A549 (cell line): ENCODE measurements at regions not wholly inside any gene's neighbourhood (a gene's known extent, or its start where the extent isn't known, plus 50 kb on each side); places are given as distances from the start of the nearest gene placed in this dataset.
A peak's percentile ranks its signal among the peaks of the same experiment; 100 is the strongest.

ENCODE experiments used
- ATAC-seq, 2 experiments: fragments of 200-7000 bp in 1 of 2; fragments of >200 bp in 1 of 2; cut with Nextera tagmentation in 1 of 2; cut with Tn5 transposase in 1 of 2; 3 replicates each; pipeline versions ENCODE4 v1.8.0 to v1.9.1; 2018 to 2020; ENCODE audit warnings: mild to moderate bottlenecking in 1 of 2, moderate library complexity in 1 of 2
- CTCF ChIA-PET: fragments of 300-600 bp; sonication (Branson Sonifier 250); formaldehyde crosslinking; extraction: SDS; loops from one replicate; lab custom pipeline; 2021; ENCODE audit warnings: antibody characterized with exemption, inconsistent platforms; lab: Yijun Ruan, JAX
- POLR2A ChIA-PET: fragments of 350-600 bp; formaldehyde crosslinking; extraction: SDS; loops from one replicate; lab custom pipeline; 2021; ENCODE audit warnings: antibody characterized with exemption, inconsistent platforms; lab: Yijun Ruan, JAX
- DNase-seq, 2 experiments: peaks; one replicate each; pipeline versions ENCODE4 v3.0.0 to v3.0.0-alpha.2; 2011 to 2016; ENCODE audit warnings: low read depth in 1 of 2, low spot score in 1 of 2
- FAIRE-seq: peaks from 2 replicates; lab custom pipeline; 2011; peaks lifted over from hg19 to GRCh38; lab: Jason Lieb, UNC
- H3K27ac ChIP-seq, 2 experiments: fragments of >200 bp; sonication (Bioruptor Twin); formaldehyde crosslinking; 3 replicates each; pipeline ENCODE4 v1.5.1; 2016 to 2017
- H3K4me1 ChIP-seq: fragments of >200 bp; sonication (Bioruptor Twin); formaldehyde crosslinking; 3 replicates; pipeline ENCODE4 v1.6.1; 2016
- H3K4me2 ChIP-seq: fragments of >200 bp; sonication (Bioruptor Twin); formaldehyde crosslinking; 3 replicates; pipeline ENCODE4 v1.6.1; 2016
- H3K4me3 ChIP-seq: fragments of >200 bp; sonication (Bioruptor Twin); formaldehyde crosslinking; 3 replicates; pipeline ENCODE4 v1.5.1; 2016
- H3K9me3 ChIP-seq: fragments of >200 bp; sonication (Bioruptor Twin); formaldehyde crosslinking; 3 replicates; pipeline ENCODE4 v1.6.1; 2016
- BCL3 ChIP-seq: fragments of >200 bp; sonication (Bioruptor Twin); formaldehyde crosslinking; IDR thresholded peaks from 3 replicates; pipeline ENCODE4 v1.6.1; 2016
- CBX2 ChIP-seq: fragments of 200-600 bp; sonication (generic); IDR thresholded peaks from 2 replicates; pipeline ENCODE4 v1.6.1; 2016; ENCODE audit warnings: low read depth, mild to moderate bottlenecking, borderline replicate concordance
- CHD2 ChIP-seq: fragments of 150-350 bp; IDR thresholded peaks from 2 replicates; pipeline ENCODE4 v1.6.1; 2014; ENCODE audit warnings: low read length; ENCODE audit not compliant: partially characterized antibody
- EP300 ChIP-seq, 2 experiments: fragments of >200 bp; sonication (Bioruptor Twin); formaldehyde crosslinking; IDR thresholded peaks; 2 replicates in 1 of 2; 3 replicates in 1 of 2; pipeline ENCODE4 v1.6.1; 2016 to 2017
- FOSB ChIP-seq: fragments of 250-450 bp; sonication (Bioruptor Pico); IDR thresholded peaks from 2 replicates; pipeline ENCODE4 v1.5.0; 2020; ENCODE audit warnings: mild to moderate bottlenecking, moderate library complexity
- FOSL2 ChIP-seq, 2 experiments: fragments of 450-650 bp in 1 of 2; fragments of >200 bp in 1 of 2; sonication (Bioruptor Twin) in 1 of 2; formaldehyde crosslinking; IDR thresholded peaks; 2 replicates each; pipeline versions ENCODE4 v1.5.0 to v1.6.1; 2016 to 2020; ENCODE audit warnings: mild to moderate bottlenecking in 1 of 2, moderate library complexity in 1 of 2
- JUNB ChIP-seq: fragments of >200 bp; sonication (Bioruptor Twin); formaldehyde crosslinking; IDR thresholded peaks from 2 replicates; pipeline ENCODE4 v1.6.1; 2016
- KDM1A ChIP-seq: fragments of 200-600 bp; sonication (generic); IDR thresholded peaks from 2 replicates; pipeline ENCODE4 v1.6.1; 2016; ENCODE audit warnings: low read depth, mild to moderate bottlenecking
- MAX ChIP-seq: IDR thresholded peaks from 2 replicates; pipeline ENCODE4 v1.6.1; 2012
- MYC ChIP-seq: IDR thresholded peaks from 2 replicates; pipeline ENCODE4 v1.6.1; 2012; ENCODE audit warnings: mild to moderate bottlenecking, inconsistent platforms, low read length, improper control_type of control experiment, borderline replicate concordance
- POLR2AphosphoS2 ChIP-seq: conservative IDR thresholded peaks from 2 replicates; pipeline ENCODE4 v1.6.1; 2012; ENCODE audit warnings: low read length, improper control_type of control experiment, inconsistent platforms
- RARB ChIP-seq: fragments of 250-450 bp; sonication (Bioruptor Pico); IDR thresholded peaks from 2 replicates; pipeline ENCODE4 v1.8.0; 2021; ENCODE audit warnings: mild to moderate bottlenecking, moderate library complexity
- RNF2 ChIP-seq: fragments of 200-600 bp; sonication (generic); IDR thresholded peaks from 2 replicates; pipeline ENCODE4 v1.6.1; 2016; ENCODE audit warnings: low read depth, mild to moderate bottlenecking, antibody characterized with exemption, moderate library complexity, borderline replicate concordance
- SREBF2 ChIP-seq: fragments of 450-650 bp; IDR thresholded peaks from 2 replicates; pipeline ENCODE4 v1.6.1; 2014; ENCODE audit warnings: mild to moderate bottlenecking, moderate library complexity
- TFCP2L1 ChIP-seq: fragments of 250-450 bp; sonication (Bioruptor Pico); IDR thresholded peaks from 2 replicates; pipeline ENCODE4 v1.5.0; 2021; ENCODE audit warnings: mild to moderate bottlenecking
- TP53 ChIP-seq: fragments of 250-450 bp; sonication (Bioruptor Pico); IDR thresholded peaks from 2 replicates; pipeline ENCODE4 v1.5.0; 2021; ENCODE audit warnings: mild to moderate bottlenecking, moderate library complexity
- WGBS: methylation state at CpG from one replicate; pipeline ENCODE4 v1.1.6; 2017; ENCODE audit errors: missing lambda C conversion rate; 5-methylcytosine and 5-hydroxymethylcytosine counted together
- TF ChIP-seq, protein P1 (sequence below): fragments of >200 bp; sonication (Bioruptor Twin); formaldehyde crosslinking; IDR thresholded peaks from 3 replicates; pipeline ENCODE4 v1.5.1; 2016
- TF ChIP-seq, protein P2 (sequence below): fragments of 450-650 bp; IDR thresholded peaks from 2 replicates; pipeline ENCODE4 v1.6.1; 2014; ENCODE audit warnings: antibody characterized with exemption

DNA sequence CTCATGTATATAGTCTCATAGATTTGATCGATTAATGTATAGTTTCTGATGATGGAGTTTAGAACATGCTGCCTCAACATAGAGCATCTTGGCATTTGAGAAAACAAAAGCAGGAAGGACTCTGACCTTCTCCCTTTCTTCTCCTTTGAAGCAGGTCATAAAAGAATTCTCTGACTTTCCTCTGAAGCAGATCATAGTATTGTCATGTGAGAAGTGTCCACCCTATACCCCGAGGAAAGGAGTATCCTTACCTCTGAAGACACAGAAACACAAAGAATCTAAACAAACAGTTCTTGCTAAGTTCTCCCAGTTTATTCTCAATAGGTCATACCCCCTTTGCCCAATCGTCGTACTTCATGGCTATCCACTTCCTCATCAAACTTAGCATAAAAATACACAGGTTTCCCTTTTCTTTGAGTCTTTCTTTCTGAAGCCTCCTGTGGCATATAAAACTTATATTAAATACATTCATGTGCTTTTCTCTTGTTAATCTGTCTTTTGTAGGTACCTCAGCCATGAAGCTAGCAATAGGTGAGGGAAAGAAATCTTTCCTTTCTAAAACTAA, 194.9 kb downstream of the REEP3 start:
- ChIA-PET POLR2A (interaction anchor here (1.1 kb wide), 1 partner anchor 85 kb away, joined by 3 read pairs; no protein-coding TSS in a partner anchor), CTCF (interaction anchor here (1.0 to 9.7 kb wide), 6 partner anchors 13 to 549 kb away, joined by 3 to 153 read pairs (median 20); no protein-coding TSS in a partner anchor)
- ATAC-seq (no peak), DNase-seq (no peak), FAIRE-seq (no peak)
- 57% methylated on average over 4 of the region's 4 CpGs for WGBS
- H3K4me2 ChIP-seq = no peak overlapping the region
- no peak overlapping the region for H3K4me3 ChIP-seq
- peak overlapping the region in 1 of 2 experiments; percentile 3; a peak in 1 of 6 replicates for H3K27ac ChIP-seq
- no peak for TF ChIP-seq TFCP2L1 (CRISPR knock-in tag)
- no peak for TF ChIP-seq BCL3
- no peak for TF ChIP-seq RARB (CRISPR knock-in tag)
- TF ChIP-seq FOSB (CRISPR knock-in tag) = no peak
- TF ChIP-seq SREBF2 = no peak
- no peak for TF ChIP-seq EP300 (IDR thresholded peaks at IDR 0.05)
- peaks cover 51% of the 10 kb centered on the region for H3K4me1 ChIP-seq
- H3K9me3 ChIP-seq = no peaks in the 10 kb centered on the region

GRCh38 chr10:63717027-63717715, 196.0 kb downstream of the REEP3 start:
- TF ChIP-seq BCL3 (no peak), MYC (no peak), KDM1A (no peak), FOSL2 (IDR thresholded peaks at IDR 0.05) (no peak), FOSL2 (CRISPR knock-in tag; IDR thresholded peaks at IDR 0.05) (no peak), TFCP2L1 (CRISPR knock-in tag) (no peak), CBX2 (no peak), MAX (no peak), POLR2AphosphoS2 (no peak), TP53 (CRISPR knock-in tag) (no peak), JUNB (no peak), RNF2 (no peak), CHD2 (no peak)
- TF ChIP-seq, protein P1, sequence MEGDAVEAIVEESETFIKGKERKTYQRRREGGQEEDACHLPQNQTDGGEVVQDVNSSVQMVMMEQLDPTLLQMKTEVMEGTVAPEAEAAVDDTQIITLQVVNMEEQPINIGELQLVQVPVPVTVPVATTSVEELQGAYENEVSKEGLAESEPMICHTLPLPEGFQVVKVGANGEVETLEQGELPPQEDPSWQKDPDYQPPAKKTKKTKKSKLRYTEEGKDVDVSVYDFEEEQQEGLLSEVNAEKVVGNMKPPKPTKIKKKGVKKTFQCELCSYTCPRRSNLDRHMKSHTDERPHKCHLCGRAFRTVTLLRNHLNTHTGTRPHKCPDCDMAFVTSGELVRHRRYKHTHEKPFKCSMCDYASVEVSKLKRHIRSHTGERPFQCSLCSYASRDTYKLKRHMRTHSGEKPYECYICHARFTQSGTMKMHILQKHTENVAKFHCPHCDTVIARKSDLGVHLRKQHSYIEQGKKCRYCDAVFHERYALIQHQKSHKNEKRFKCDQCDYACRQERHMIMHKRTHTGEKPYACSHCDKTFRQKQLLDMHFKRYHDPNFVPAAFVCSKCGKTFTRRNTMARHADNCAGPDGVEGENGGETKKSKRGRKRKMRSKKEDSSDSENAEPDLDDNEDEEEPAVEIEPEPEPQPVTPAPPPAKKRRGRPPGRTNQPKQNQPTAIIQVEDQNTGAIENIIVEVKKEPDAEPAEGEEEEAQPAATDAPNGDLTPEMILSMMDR = no peak
- TF ChIP-seq, protein P2, sequence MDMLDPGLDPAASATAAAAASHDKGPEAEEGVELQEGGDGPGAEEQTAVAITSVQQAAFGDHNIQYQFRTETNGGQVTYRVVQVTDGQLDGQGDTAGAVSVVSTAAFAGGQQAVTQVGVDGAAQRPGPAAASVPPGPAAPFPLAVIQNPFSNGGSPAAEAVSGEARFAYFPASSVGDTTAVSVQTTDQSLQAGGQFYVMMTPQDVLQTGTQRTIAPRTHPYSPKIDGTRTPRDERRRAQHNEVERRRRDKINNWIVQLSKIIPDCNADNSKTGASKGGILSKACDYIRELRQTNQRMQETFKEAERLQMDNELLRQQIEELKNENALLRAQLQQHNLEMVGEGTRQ = no peak
- Histone ChIP-seq H3K27ac (peak overlapping the region in 1 of 2 experiments; percentile 47; a peak in 3 of 6 replicates), H3K4me1 (peaks cover 42% of the 10 kb centered on the region), H3K9me3 (no peaks in the 10 kb centered on the region), H3K4me2 (no peak overlapping the region), H3K4me3 (no peak overlapping the region)
- 76% methylated on average over 9 of the region's 11 CpGs for WGBS
- POLR2A ChIA-PET = interaction anchor here (0.7 to 1.1 kb wide), 3 partner anchors 86 to 303 kb away, joined by 3 to 4 read pairs (median 3); no protein-coding TSS in a partner anchor
- FAIRE-seq (no peak), ATAC-seq (no peak), DNase-seq (no peak)
- CTCF ChIA-PET = interaction anchor here (1.1 to 9.7 kb wide), 5 partner anchors 10 to 550 kb away, joined by 4 to 153 read pairs (median 34); no protein-coding TSS in a partner anchor
